Spinal cord (tissue), 9 donors: ENCODE measurements at regions not wholly inside any gene's neighbourhood (a gene's known extent, or its start where the extent isn't known, plus 50 kb on each side); places are given as distances from the start of the nearest gene placed in this dataset.
"Not testable (repeated sequence)": the region's sequence is repeated elsewhere in the genome, so short reads cannot be mapped to it uniquely, and the experiment has no call there.

ENCODE experiments used
- DNase-seq, 6 donors: peaks; one replicate each; pipeline versions ENCODE4 v3.0.0 to v3.0.0-alpha.2; 2013 to 2015; ENCODE audit warnings: low spot score in 6 of 6, low read depth in 4 of 6
- H3K27ac ChIP-seq: one replicate; pipeline ENCODE4 v1.5.1; 2013; ENCODE audit warnings: low read depth, low read length, control low read depth
- H3K27me3 ChIP-seq: one replicate; pipeline ENCODE4 v1.6.1; 2013; ENCODE audit warnings: low read length; ENCODE audit not compliant: control insufficient read depth, insufficient read depth
- H3K36me3 ChIP-seq: one replicate; pipeline ENCODE4 v1.6.1; 2013; ENCODE audit warnings: low read length; ENCODE audit not compliant: control insufficient read depth, insufficient read depth
- H3K4me1 ChIP-seq: one replicate; pipeline ENCODE4 v1.6.1; 2013; ENCODE audit warnings: low read length; ENCODE audit not compliant: control insufficient read depth, insufficient read depth
- H3K4me3 ChIP-seq: one replicate; pipeline ENCODE4 v1.5.1; 2013; ENCODE audit warnings: low read depth, low read length, control low read depth
- H3K9me3 ChIP-seq: one replicate; pipeline ENCODE4 v1.6.1; 2013; ENCODE audit warnings: low read length; ENCODE audit not compliant: control insufficient read depth, insufficient read depth
- WGBS: methylation state at CpG from one replicate; pipeline ENCODE4 v1.1.5; 2013; ENCODE audit warnings: missing lambda C conversion rate; ENCODE audit not compliant: insufficient coverage; 5-methylcytosine and 5-hydroxymethylcytosine counted together
- donor health status: healthy.

DNA sequence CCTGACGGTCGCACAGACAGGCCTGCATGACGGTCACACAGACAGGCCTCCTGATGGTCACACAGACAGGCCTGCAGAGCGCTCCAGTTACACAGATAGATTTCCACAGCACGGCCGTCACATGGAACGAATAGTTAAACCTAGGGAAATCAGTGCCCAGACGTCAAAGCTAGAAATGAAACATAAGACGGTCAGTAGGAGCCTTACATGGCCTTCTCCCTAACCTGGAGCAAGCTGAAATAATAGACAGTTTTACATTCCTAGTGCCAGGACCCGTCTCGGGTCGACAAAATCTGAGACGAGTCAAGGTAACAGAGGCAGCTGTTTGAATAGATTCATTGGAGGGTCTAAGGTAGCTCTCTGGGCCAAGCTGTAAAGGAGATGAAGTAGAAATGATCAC, 126.9 kb downstream of the MTNR1A start:
- no peaks in the 10 kb centered on the region for H3K36me3 ChIP-seq
- DNase-seq, result no peak
- no peaks in the 10 kb centered on the region for H3K27me3 ChIP-seq
- WGBS, result 88% methylated on average over 13 of the region's 13 CpGs
- H3K9me3 ChIP-seq, result no peaks in the 10 kb centered on the region
- no peaks in the 10 kb centered on the region for H3K4me1 ChIP-seq
- no peak overlapping the region for H3K27ac ChIP-seq
- H3K4me3 ChIP-seq, result no peak overlapping the region

GRCh38 chr4:186424745-186425144, 130.6 kb downstream of the MTNR1A start:
- H3K9me3 ChIP-seq, result no peaks in the 10 kb centered on the region
- H3K27me3 ChIP-seq, result no peaks in the 10 kb centered on the region
- WGBS, result no CpG with 5 or more reads among the region's 4 CpGs
- no peaks in the 10 kb centered on the region for H3K4me1 ChIP-seq
- no peak for DNase-seq
- H3K4me3 ChIP-seq, result no peak overlapping the region
- no peaks in the 10 kb centered on the region for H3K36me3 ChIP-seq
- no peak overlapping the region for H3K27ac ChIP-seq

GRCh38 chr4:186422296-186422695, 133.1 kb downstream of the MTNR1A start:
- Histone ChIP-seq H3K36me3 (no peaks in the 10 kb centered on the region), H3K4me1 (no peaks in the 10 kb centered on the region), H3K27me3 (no peaks in the 10 kb centered on the region), H3K27ac (no peak overlapping the region), H3K4me3 (no peak overlapping the region), H3K9me3 (no peaks in the 10 kb centered on the region)
- no CpG with 5 or more reads among the region's 2 CpGs for WGBS
- DNase-seq, result no peak

GRCh38 chr4:186416451-186417060, 138.8 kb downstream of the MTNR1A start:
- Histone ChIP-seq H3K9me3 (no peaks in the 10 kb centered on the region), H3K4me3 (no peak overlapping the region), H3K4me1 (no peaks in the 10 kb centered on the region), H3K36me3 (no peaks in the 10 kb centered on the region), H3K27me3 (no peaks in the 10 kb centered on the region), H3K27ac (no peak overlapping the region)
- DNase-seq, result peak in 1 of 6 donors; percentile 7
- 50% methylated on average over 5 of the region's 5 CpGs for WGBS

DNA sequence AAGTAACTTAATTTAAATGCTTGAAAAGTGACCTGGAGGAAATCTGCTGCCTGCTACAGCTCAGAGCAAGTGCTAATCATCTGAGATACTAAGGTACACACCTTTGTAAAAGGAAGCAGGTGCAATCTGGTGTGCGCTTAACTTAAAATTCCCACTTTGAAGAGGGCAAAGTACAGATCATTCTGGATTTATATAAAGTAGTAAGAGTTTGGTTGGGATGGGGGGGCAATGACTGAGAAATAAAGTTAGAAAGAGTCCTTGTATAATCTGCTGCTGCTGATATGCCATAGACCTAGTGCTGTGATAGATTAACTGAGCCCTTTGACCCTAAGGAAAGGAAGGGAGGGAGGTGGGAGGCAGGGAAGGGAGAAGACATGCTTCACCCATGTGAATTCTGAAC, 141.0 kb downstream of the MTNR1A start:
- Histone ChIP-seq H3K9me3 (no peaks in the 10 kb centered on the region), H3K27ac (no peak overlapping the region), H3K4me1 (no peaks in the 10 kb centered on the region), H3K36me3 (no peaks in the 10 kb centered on the region), H3K27me3 (no peaks in the 10 kb centered on the region), H3K4me3 (no peak overlapping the region)
- 100% methylated on average over 1 of the region's 1 CpG for WGBS
- no peak for DNase-seq

- DNase-seq, result no peak
- no peaks in the 10 kb centered on the region for H3K36me3 ChIP-seq
- no peaks in the 10 kb centered on the region for H3K9me3 ChIP-seq
- no peak overlapping the region for H3K27ac ChIP-seq
- no peaks in the 10 kb centered on the region for H3K27me3 ChIP-seq
- 92% methylated on average over 12 of the region's 12 CpGs for WGBS
- no peaks in the 10 kb centered on the region for H3K4me1 ChIP-seq
- H3K4me3 ChIP-seq, result no peak overlapping the region
Observed at GRCh38 chr4:186405957-186406356, 140.0 kb downstream of the F11 start.

DNA sequence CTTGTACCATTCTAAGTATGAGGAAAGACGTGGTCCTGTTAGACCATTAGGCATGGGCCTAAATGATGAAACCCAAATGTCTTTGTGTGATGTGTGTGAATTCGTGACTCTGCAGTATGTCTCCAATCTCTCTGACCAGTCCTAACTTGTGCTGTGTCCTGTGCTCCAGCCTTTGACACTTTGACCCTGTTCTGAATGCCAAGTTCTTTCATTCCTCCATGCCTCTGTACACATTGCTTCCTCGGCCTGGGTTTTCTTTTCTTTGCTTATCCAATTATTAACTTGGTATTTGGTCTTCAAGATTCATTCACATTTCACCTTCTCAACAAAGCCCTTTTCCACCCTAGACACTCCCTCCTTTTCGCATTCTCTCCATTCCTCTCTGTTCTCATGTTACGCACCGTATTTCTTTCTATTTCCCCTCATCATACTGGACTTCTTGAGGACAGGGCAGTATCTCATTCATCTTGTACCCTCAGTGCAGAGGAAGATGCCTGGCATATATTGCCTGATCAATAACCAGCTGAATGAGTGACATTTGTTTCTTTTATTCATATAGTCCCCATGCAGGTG, 138.7 kb downstream of the F11 start:
- Histone ChIP-seq H3K27ac (no peak overlapping the region), H3K9me3 (no peaks in the 10 kb centered on the region), H3K4me1 (no peaks in the 10 kb centered on the region), H3K36me3 (no peaks in the 10 kb centered on the region), H3K4me3 (no peak overlapping the region), H3K27me3 (no peaks in the 10 kb centered on the region)
- WGBS, result 73% methylated on average over 5 of the region's 6 CpGs
- no peak for DNase-seq

DNA sequence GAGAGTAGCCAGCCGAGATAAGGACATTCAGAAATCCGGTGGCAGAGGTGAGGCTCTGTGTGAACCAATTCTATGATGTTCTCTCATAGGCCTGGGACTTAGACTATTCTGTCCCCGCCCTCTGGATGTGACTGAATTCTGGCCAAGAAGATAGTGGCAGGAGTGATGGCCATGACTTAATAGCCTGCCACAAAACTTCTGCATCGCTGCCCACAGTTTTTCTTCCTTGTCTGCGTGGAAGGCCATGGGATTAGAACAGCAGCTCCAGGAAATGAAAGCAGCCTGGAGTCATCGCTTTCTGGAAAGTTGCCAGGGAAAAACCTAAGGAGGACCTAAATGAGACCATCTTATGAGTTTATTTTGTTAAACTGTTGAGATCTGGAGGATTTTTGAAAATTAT, 134.7 kb downstream of the F11 start:
- H3K9me3 ChIP-seq, result no peaks in the 10 kb centered on the region
- no peaks in the 10 kb centered on the region for H3K4me1 ChIP-seq
- H3K4me3 ChIP-seq, result no peak overlapping the region
- no peaks in the 10 kb centered on the region for H3K27me3 ChIP-seq
- no peaks in the 10 kb centered on the region for H3K36me3 ChIP-seq
- DNase-seq, result no peak
- WGBS, result 88% methylated on average over 4 of the region's 6 CpGs
- H3K27ac ChIP-seq, result no peak overlapping the region

- no peak overlapping the region for H3K27ac ChIP-seq
Observed at GRCh38 chr4:186392017-186392416, 126.0 kb downstream of the F11 start.

GRCh38 chr4:186384328-186384727, 118.3 kb downstream of the F11 start:
- not testable (repeated sequence) for DNase-seq, H3K27ac ChIP-seq, H3K27me3 ChIP-seq, H3K4me1 ChIP-seq, H3K9me3 ChIP-seq, H3K4me3 ChIP-seq, H3K36me3 ChIP-seq
- WGBS, result no CpG with 5 or more reads among the region's 1 CpG

More at GRCh38 chr4:186392017-186392416, 126.0 kb downstream of the F11 start:
- no peak for DNase-seq
- no peak overlapping the region for H3K4me3 ChIP-seq
- H3K36me3 ChIP-seq, result no peaks in the 10 kb centered on the region
- H3K27me3 ChIP-seq, result no peaks in the 10 kb centered on the region
- 88% methylated on average over 9 of the region's 10 CpGs for WGBS
- H3K4me1 ChIP-seq, result no peaks in the 10 kb centered on the region
- no peaks in the 10 kb centered on the region for H3K9me3 ChIP-seq
